Smooth muscle cell (in vitro differentiated cells): ENCODE measurements at regions not wholly inside any gene's neighbourhood (a gene's known extent, or its start where the extent isn't known, plus 50 kb on each side); places are given as distances from the start of the nearest gene placed in this dataset.
A peak's percentile ranks its signal among the peaks of the same experiment; 100 is the strongest.
"Not testable (repeated sequence)": the region's sequence is repeated elsewhere in the genome, so short reads cannot be mapped to it uniquely, and the experiment has no call there.

Experiments
- DNase-seq: peaks from one replicate; lab custom pipeline; 2025; ENCODE audit not compliant: unreplicated experiment; lab: John Stamatoyannopoulos, UW
- H2AFZ ChIP-seq: fragments of 200-600 bp; sonication (generic); 2 replicates; pipeline ENCODE4 v1.6.0; 2016; ENCODE audit warnings: antibody characterized with exemption, low read depth, mild to moderate bottlenecking
- H3F3A ChIP-seq: fragments of 200-600 bp; sonication (generic); 2 replicates; pipeline ENCODE4 v1.6.0; 2017; ENCODE audit warnings: antibody characterized with exemption, low read depth
- H3K27ac ChIP-seq: fragments of 200-600 bp; sonication (generic); 2 replicates; pipeline ENCODE4 v1.5.1; 2016; ENCODE audit warnings: low read depth, mild to moderate bottlenecking
- H3K27me3 ChIP-seq: fragments of 200-600 bp; sonication (generic); 2 replicates; pipeline ENCODE4 v1.6.1; 2016; ENCODE audit warnings: low read depth, mild to moderate bottlenecking
- H3K36me3 ChIP-seq: fragments of 200-600 bp; sonication (generic); 2 replicates; pipeline ENCODE4 v1.5.1; 2016; ENCODE audit warnings: low read depth
- H3K4me1 ChIP-seq: fragments of 200-600 bp; sonication (generic); 2 replicates; pipeline ENCODE4 v1.5.1; 2016; ENCODE audit warnings: low read depth
- H3K4me2 ChIP-seq: fragments of 200-600 bp; sonication (generic); 2 replicates; pipeline ENCODE4 v1.6.0; 2016; ENCODE audit warnings: mild to moderate bottlenecking
- H3K4me3 ChIP-seq: fragments of 200-600 bp; sonication (generic); 2 replicates; pipeline ENCODE4 v1.5.1; 2016; ENCODE audit warnings: mild to moderate bottlenecking
- H3K79me2 ChIP-seq: fragments of 200-600 bp; sonication (generic); 2 replicates; pipeline ENCODE4 v1.6.0; 2016; ENCODE audit warnings: low read depth, mild to moderate bottlenecking
- H3K9ac ChIP-seq: fragments of 200-600 bp; sonication (generic); 2 replicates; pipeline ENCODE4 v1.6.0; 2016; ENCODE audit warnings: low read depth
- H3K9me3 ChIP-seq: fragments of 200-600 bp; sonication (generic); replicated peaks from 2 replicates; pipeline ENCODE4 v1.5.1; 2016; ENCODE audit warnings: low read depth
- H4K20me1 ChIP-seq: fragments of 200-600 bp; sonication (generic); 2 replicates; pipeline ENCODE4 v1.6.0; 2016; ENCODE audit warnings: low read depth
- WGBS: methylation state at CpG from one replicate; pipeline ENCODE4 v1.1.7; 2016; ENCODE audit warnings: low lambda C conversion rate; 5-methylcytosine and 5-hydroxymethylcytosine counted together
- TF ChIP-seq, protein P1 (sequence below): fragments of 200-600 bp; sonication (generic); IDR thresholded peaks from 2 replicates; pipeline ENCODE4 v1.5.1; 2017; ENCODE audit warnings: borderline replicate concordance, mild to moderate bottlenecking, antibody characterized with exemption; ENCODE audit not compliant: insufficient read depth, poor library complexity, severe bottlenecking

DNA sequence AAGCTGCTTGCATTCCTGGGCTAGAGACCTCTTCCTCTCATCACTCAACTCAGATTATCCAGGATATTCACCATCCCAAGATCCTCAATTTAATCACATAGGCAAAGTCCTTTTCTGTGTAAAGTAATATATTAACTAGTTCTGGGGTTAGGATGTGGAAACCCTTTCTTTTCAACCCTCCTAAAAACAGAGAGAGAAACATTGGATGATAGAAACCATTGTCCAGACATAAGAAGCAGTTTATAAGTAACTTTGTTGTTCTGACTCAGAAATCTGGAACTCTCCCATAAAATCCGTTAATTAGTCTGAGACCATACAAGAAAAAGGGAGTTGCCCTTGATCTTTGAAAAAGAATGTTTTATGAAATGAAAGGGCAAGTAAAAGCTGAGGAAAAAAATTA, 817.1 kb upstream of the CDH9 start:
- Histone ChIP-seq H3K9ac (peak overlapping the region; percentile 50), H3K27ac (peak overlapping the region; percentile 85), H4K20me1 (no peaks in the 10 kb centered on the region), H3K79me2 (no peaks in the 10 kb centered on the region), H3F3A (peaks cover 5% of the 10 kb centered on the region), H3K9me3 (peaks cover under 1% of the 10 kb centered on the region), H3K4me2 (peak overlapping the region; percentile 60), H3K27me3 (no peaks in the 10 kb centered on the region), H3K4me3 (no peak overlapping the region), H3K4me1 (peaks cover 18% of the 10 kb centered on the region), H2AFZ (peak overlapping the region; percentile 62), H3K36me3 (no peaks in the 10 kb centered on the region)
- WGBS = 12% methylated on average over 1 of the region's 1 CpG
- TF ChIP-seq, protein P1, sequence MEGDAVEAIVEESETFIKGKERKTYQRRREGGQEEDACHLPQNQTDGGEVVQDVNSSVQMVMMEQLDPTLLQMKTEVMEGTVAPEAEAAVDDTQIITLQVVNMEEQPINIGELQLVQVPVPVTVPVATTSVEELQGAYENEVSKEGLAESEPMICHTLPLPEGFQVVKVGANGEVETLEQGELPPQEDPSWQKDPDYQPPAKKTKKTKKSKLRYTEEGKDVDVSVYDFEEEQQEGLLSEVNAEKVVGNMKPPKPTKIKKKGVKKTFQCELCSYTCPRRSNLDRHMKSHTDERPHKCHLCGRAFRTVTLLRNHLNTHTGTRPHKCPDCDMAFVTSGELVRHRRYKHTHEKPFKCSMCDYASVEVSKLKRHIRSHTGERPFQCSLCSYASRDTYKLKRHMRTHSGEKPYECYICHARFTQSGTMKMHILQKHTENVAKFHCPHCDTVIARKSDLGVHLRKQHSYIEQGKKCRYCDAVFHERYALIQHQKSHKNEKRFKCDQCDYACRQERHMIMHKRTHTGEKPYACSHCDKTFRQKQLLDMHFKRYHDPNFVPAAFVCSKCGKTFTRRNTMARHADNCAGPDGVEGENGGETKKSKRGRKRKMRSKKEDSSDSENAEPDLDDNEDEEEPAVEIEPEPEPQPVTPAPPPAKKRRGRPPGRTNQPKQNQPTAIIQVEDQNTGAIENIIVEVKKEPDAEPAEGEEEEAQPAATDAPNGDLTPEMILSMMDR = no peak
- DNase-seq = no peak

GRCh38 chr5:27854243-27854852, 816.0 kb upstream of the CDH9 start:
- TF ChIP-seq, protein P1 = no peak
- H3K4me3 ChIP-seq = no peak overlapping the region
- no peaks in the 10 kb centered on the region for H3K79me2 ChIP-seq
- 35% methylated on average over 3 of the region's 3 CpGs for WGBS
- no peak for DNase-seq
- H3K9me3 ChIP-seq = no peaks in the 10 kb centered on the region
- no peaks in the 10 kb centered on the region for H3K36me3 ChIP-seq
- H2AFZ ChIP-seq = no peak overlapping the region
- H3K27ac ChIP-seq = peak overlapping the region; percentile 85
- peaks cover 18% of the 10 kb centered on the region for H3K4me1 ChIP-seq
- H3K9ac ChIP-seq = peak overlapping the region; percentile 50
- H3K4me2 ChIP-seq = peak overlapping the region; percentile 60
- no peaks in the 10 kb centered on the region for H3K27me3 ChIP-seq
- H3F3A ChIP-seq = peaks cover 5% of the 10 kb centered on the region
- no peaks in the 10 kb centered on the region for H4K20me1 ChIP-seq

GRCh38 chr5:27845248-27845647, 806.9 kb upstream of the CDH9 start:
- Histone ChIP-seq H3K27ac (peak overlapping the region; percentile 11), H3K36me3 (no peaks in the 10 kb centered on the region), H3K9me3 (no peaks in the 10 kb centered on the region), H4K20me1 (no peaks in the 10 kb centered on the region), H3K79me2 (no peaks in the 10 kb centered on the region), H3K9ac (no peak overlapping the region), H3F3A (peaks cover 4% of the 10 kb centered on the region), H3K4me2 (no peak overlapping the region), H2AFZ (peak overlapping the region; percentile 75), H3K27me3 (no peaks in the 10 kb centered on the region), H3K4me1 (no peaks in the 10 kb centered on the region), H3K4me3 (no peak overlapping the region)
- WGBS = 53% methylated on average over 3 of the region's 3 CpGs
- no peak for DNase-seq
- TF ChIP-seq, protein P1 = no peak

DNA sequence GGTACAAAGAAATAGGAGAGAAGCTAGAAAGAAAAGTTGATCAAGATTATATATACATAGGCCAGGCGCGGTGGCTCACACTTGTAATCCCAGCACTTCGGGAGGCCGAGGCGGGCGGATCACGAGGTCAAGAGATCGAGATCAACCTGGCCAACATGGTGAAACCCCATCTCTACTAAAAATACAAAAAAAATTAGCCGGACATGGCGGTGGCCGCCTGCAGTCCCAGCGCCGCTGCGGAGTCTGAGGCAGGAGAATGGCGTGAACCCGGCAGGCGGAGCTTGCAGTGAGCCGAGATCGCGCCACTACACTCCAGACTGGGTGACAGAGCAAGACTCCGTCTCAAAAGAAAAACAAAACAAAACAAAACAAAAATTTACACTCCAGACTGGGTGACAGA, 798.3 kb upstream of the CDH9 start:
- not testable (repeated sequence) for H4K20me1 ChIP-seq, H3K9ac ChIP-seq, H3K79me2 ChIP-seq, H3K27me3 ChIP-seq, H3K4me2 ChIP-seq, H3K27ac ChIP-seq, H3F3A ChIP-seq, H2AFZ ChIP-seq, H3K4me1 ChIP-seq, H3K4me3 ChIP-seq, DNase-seq, H3K9me3 ChIP-seq, H3K36me3 ChIP-seq
- 98% methylated on average over 20 of the region's 21 CpGs for WGBS
